MG63 (cell line): ENCODE measurements at regions not wholly inside any gene's neighbourhood (a gene's known extent, or its start where the extent isn't known, plus 50 kb on each side); places are given as distances from the start of the nearest gene placed in this dataset.
"Not testable (repeated sequence)": the region's sequence is repeated elsewhere in the genome, so short reads cannot be mapped to it uniquely, and the experiment has no call there.

ENCODE experiments used
- DNase-seq: peaks from one replicate; pipeline ENCODE4 v3.0.0-alpha.2; 2020
- H3K27me3 ChIP-seq: fragments of 250-450 bp; sonication (Bioruptor Pico); 2 replicates; pipeline ENCODE4 v1.5.1; 2020; ENCODE audit warnings: mild to moderate bottlenecking, moderate library complexity
- H3K36me3 ChIP-seq: fragments of 250-450 bp; sonication (Bioruptor Pico); 2 replicates; pipeline ENCODE4 v1.5.1; 2020; ENCODE audit warnings: mild to moderate bottlenecking, moderate library complexity
- H3K4me3 ChIP-seq: fragments of 250-450 bp; sonication (Bioruptor Pico); 2 replicates; pipeline ENCODE4 v1.5.1; 2020; ENCODE audit warnings: mild to moderate bottlenecking, moderate library complexity
- H3K9me3 ChIP-seq: fragments of 250-450 bp; sonication (Bioruptor Pico); 2 replicates; pipeline ENCODE4 v1.5.1; 2020; ENCODE audit warnings: mild to moderate bottlenecking, moderate library complexity

- Histone ChIP-seq H3K27me3 (no peaks in the 10 kb centered on the region), H3K9me3 (no peaks in the 10 kb centered on the region), H3K36me3 (no peaks in the 10 kb centered on the region), H3K4me3 (no peak overlapping the region)
- no peak for DNase-seq
These were observed 143.4 kb downstream of the CYSLTR2 start for GRCh38 chr13:48797127-48797526.

GRCh38 chr13:48797761-48798160 is 144.0 kb downstream of the CYSLTR2 start:
- no peaks in the 10 kb centered on the region for H3K27me3 ChIP-seq

GRCh38 chr13:48798180-48798579 is 144.5 kb downstream of the CYSLTR2 start:
- no peak for DNase-seq
- Histone ChIP-seq H3K4me3 (no peak overlapping the region), H3K36me3 (no peaks in the 10 kb centered on the region), H3K9me3 (no peaks in the 10 kb centered on the region), H3K27me3 (no peaks in the 10 kb centered on the region)

More at GRCh38 chr13:48797761-48798160, 144.0 kb downstream of the CYSLTR2 start:
- no peak overlapping the region for H3K4me3 ChIP-seq
- no peaks in the 10 kb centered on the region for H3K36me3 ChIP-seq
- no peak for DNase-seq
- no peaks in the 10 kb centered on the region for H3K9me3 ChIP-seq

DNA sequence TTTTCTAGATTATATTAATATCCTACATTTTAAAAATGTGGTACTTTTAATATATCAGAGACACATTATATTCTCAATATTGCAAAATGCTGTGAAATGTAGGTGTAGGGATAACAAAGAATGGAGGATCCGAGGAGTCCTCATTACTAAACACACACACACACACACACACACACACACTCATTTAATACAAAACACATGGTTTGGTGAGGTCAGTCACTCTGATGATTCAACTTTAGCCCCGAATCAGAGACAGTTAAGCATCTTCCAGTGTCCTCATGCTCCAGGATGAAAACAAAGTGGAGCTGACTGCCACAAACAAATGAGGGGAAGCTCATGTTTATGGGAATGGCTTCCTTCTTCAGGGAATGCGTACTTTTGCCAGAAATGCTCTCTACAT is 147.5 kb downstream of the CYSLTR2 start:
- DNase-seq = no peak
- Histone ChIP-seq H3K9me3 (no peaks in the 10 kb centered on the region), H3K36me3 (no peaks in the 10 kb centered on the region), H3K4me3 (no peak overlapping the region), H3K27me3 (no peaks in the 10 kb centered on the region)

DNA sequence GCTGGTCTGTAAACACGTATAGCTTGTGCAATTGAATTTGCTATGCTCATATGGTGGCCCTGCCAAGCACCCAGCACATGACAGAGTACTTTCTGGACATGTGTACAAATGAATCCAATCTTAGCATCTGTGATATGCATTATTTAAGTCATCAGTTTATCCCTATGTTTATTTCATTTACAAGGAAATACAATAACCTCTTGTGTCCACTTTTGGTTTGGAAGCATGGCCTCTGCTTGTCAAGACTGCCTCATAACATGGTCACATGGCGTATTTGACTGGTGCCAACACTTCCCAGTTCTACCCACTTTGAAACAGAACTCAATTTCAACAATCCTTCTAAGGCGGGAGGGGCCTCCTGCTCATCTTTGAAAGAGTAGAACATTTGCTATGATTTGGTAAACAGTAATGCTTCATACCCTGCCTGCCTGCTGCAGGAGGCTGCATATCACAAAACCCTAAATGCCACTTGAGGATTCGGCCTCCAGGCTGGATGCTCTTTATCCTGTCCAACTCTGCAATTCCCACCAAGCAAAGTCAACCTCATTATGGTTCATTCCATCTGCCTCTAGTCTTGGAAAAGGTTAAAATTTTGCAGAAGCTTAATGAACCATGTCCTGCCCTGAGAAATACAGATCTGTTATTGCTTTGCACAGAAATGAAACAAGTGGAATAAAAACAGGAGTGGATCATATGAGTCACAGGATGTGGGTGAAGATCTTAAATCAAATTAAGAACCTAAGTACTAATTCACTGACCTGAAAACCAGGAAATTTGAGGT is 151.3 kb downstream of the CYSLTR2 start:
- Histone ChIP-seq H3K9me3 (no peaks in the 10 kb centered on the region), H3K4me3 (no peak overlapping the region), H3K27me3 (no peaks in the 10 kb centered on the region), H3K36me3 (no peaks in the 10 kb centered on the region)
- no peak for DNase-seq

GRCh38 chr13:48806522-48806921 is 152.8 kb downstream of the CYSLTR2 start:
- Histone ChIP-seq H3K27me3 (no peaks in the 10 kb centered on the region), H3K36me3 (no peaks in the 10 kb centered on the region), H3K4me3 (no peak overlapping the region), H3K9me3 (no peaks in the 10 kb centered on the region)
- peak; percentile 22 for DNase-seq

GRCh38 chr13:48808683-48809082 is 155.0 kb downstream of the CYSLTR2 start:
- Histone ChIP-seq H3K27me3 (no peaks in the 10 kb centered on the region), H3K9me3 (peaks cover 2% of the 10 kb centered on the region; the same call in 1 of the 2 replicates), H3K36me3 (no peaks in the 10 kb centered on the region), H3K4me3 (no peak overlapping the region)
- DNase-seq = no peak

DNA sequence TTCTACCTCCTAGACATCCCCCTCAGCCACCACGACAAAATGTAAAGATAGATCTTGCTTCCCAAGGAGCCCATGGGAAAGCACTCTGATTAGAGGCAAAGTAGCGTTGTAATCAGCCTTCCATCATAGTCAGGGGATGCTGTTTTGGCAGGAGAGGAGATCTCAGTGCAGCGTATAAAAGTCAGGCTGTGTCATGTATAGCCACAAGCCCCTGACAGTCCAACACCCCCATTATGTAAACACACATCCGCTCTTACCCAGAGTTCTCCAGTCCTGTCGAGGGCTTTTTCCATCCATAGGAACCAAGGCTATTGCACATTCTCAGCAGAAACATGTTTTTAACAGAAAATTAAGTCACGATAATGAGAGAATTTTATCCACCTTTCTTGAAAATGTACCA is 156.3 kb downstream of the CYSLTR2 start:
- no peaks in the 10 kb centered on the region for H3K36me3 ChIP-seq
- no peaks in the 10 kb centered on the region for H3K27me3 ChIP-seq
- peaks cover 2% of the 10 kb centered on the region; the same call in 1 of the 2 replicates for H3K9me3 ChIP-seq
- no peak for DNase-seq
- no peak overlapping the region for H3K4me3 ChIP-seq

GRCh38 chr13:48813518-48813917 is 159.8 kb downstream of the CYSLTR2 start:
- no peak for DNase-seq
- no peaks in the 10 kb centered on the region for H3K36me3 ChIP-seq
- H3K27me3 ChIP-seq = peaks cover 3% of the 10 kb centered on the region; the same call in 1 of the 2 replicates
- no peak overlapping the region for H3K4me3 ChIP-seq
- peaks cover 2% of the 10 kb centered on the region; the same call in 1 of the 2 replicates for H3K9me3 ChIP-seq

- no peak for DNase-seq
- Histone ChIP-seq H3K27me3 (peaks cover 3% of the 10 kb centered on the region; the same call in 1 of the 2 replicates), H3K4me3 (no peak overlapping the region), H3K36me3 (no peaks in the 10 kb centered on the region), H3K9me3 (peaks cover 2% of the 10 kb centered on the region; the same call in 1 of the 2 replicates)
These were observed 159.0 kb upstream of the FNDC3A start for GRCh38 chr13:48816700-48817099.

GRCh38 chr13:48817166-48817802 is 158.4 kb upstream of the FNDC3A start:
- DNase-seq = no peak
- Histone ChIP-seq H3K36me3 (no peaks in the 10 kb centered on the region), H3K9me3 (0 out of 2 replicates have a peak, but pooled peaks cover 2% of the 10 kb centered on the region), H3K4me3 (no peak overlapping the region), H3K27me3 (peaks cover 3% of the 10 kb centered on the region; the same call in 1 of the 2 replicates)

GRCh38 chr13:48818495-48819356 is 157.0 kb upstream of the FNDC3A start:
- Histone ChIP-seq H3K27me3 (peaks cover 3% of the 10 kb centered on the region; the same call in 1 of the 2 replicates), H3K9me3 (no peaks in the 10 kb centered on the region), H3K4me3 (no peak overlapping the region), H3K36me3 (no peaks in the 10 kb centered on the region)
- DNase-seq = peak; percentile 63

DNA sequence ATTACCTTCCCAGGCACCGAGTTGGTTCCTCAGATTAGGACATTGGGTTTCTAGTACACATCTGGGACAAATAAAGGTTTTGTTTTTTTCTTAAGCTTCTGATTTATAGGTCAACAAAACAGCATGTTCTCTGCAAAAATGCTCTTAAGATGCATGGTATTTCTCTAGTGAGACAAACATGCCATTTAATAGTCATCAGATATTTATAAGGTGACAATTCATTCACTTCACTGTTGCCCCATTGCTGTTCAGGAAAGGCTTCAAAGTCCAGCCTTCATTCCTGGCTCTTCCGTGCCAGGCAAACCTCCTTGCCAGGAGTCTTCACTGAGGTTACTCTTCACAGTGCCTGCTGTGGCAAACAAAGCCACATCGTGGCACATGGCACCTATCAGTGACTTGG is 156.3 kb upstream of the FNDC3A start:
- DNase-seq = no peak
- Histone ChIP-seq H3K9me3 (no peaks in the 10 kb centered on the region), H3K27me3 (peaks cover 3% of the 10 kb centered on the region; the same call in 1 of the 2 replicates), H3K36me3 (no peaks in the 10 kb centered on the region), H3K4me3 (no peak overlapping the region)

DNA sequence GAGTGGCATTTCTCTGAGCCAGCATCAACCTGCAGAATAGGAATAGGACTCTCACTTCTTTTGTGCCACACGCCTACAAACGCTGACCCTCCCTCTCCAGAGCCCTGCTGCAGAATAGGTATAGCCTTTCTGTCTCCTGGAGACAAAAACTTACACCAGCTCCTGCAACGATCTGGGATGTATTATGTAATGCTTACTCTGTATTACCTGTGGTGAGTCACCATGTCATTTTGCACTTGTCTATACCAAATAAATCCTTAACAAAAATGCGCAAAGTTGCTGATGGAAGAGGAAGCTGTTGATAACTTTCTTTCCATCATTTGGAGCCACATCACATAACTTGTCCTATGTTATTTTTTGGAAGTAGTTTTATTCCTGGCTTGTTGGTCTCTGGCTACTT is 155.8 kb upstream of the FNDC3A start:
- H3K36me3 ChIP-seq = no peaks in the 10 kb centered on the region
- H3K27me3 ChIP-seq = peaks cover 3% of the 10 kb centered on the region; the same call in 1 of the 2 replicates
- H3K9me3 ChIP-seq = no peaks in the 10 kb centered on the region
- no peak overlapping the region for H3K4me3 ChIP-seq
- DNase-seq = no peak

DNA sequence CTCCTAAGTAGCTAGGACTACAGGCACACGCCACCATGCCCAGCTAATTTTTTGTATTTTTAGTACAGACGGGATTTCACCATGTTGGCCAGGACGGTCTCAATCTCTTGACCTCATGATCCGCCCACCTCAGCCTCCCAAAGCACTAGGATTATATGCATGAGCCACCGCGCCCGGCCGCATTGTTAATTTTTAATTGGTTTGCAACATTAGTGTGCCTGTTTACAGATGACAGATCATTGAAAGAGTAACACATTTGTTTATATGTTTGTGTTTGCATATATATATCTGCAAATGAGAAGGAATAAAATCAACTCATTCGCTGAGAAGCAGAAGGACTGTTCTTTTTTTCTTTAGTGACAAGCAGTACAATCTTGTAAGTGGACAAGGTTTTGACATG is 152.2 kb upstream of the FNDC3A start:
- DNase-seq, H3K27me3 ChIP-seq, H3K36me3 ChIP-seq, H3K9me3 ChIP-seq, H3K4me3 ChIP-seq: not testable (repeated sequence)

DNA sequence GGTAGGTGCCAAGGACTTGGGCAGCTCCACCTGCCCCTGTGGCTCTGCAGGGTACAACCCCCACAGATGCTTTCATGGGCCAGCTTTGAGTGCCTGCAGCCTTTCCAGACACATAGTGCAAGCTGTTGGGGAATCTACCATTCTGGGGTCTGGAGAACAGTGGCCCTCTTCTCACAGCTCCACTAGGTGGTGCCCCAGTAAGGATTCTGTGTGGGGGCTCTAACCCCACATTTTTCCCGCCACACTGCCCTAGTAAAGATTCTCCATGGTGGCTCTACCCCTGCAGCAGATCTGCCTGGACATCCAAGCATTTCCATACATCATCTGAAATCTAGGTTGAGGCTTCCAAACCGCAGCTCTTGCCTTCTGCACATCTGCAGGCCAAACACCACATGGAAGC is 149.7 kb upstream of the FNDC3A start:
- no peaks in the 10 kb centered on the region for H3K36me3 ChIP-seq
- no peak overlapping the region for H3K4me3 ChIP-seq
- DNase-seq = no peak
- no peaks in the 10 kb centered on the region for H3K27me3 ChIP-seq
- H3K9me3 ChIP-seq = peaks cover 3% of the 10 kb centered on the region; the same call in 1 of the 2 replicates

GRCh38 chr13:48826922-48827454 is 148.7 kb upstream of the FNDC3A start:
- not testable (repeated sequence) for H3K27me3 ChIP-seq, H3K4me3 ChIP-seq, DNase-seq, H3K36me3 ChIP-seq, H3K9me3 ChIP-seq
